Sigmoid colon (tissue), 6 donors: ENCODE measurements at regions not wholly inside any gene's neighbourhood (a gene's known extent, or its start where the extent isn't known, plus 50 kb on each side); places are given as distances from the start of the nearest gene placed in this dataset.
A peak's percentile ranks its signal among the peaks of the same experiment; 100 is the strongest.

Experiments
- DNase-seq: peaks from one replicate; pipeline ENCODE4 v3.0.0-alpha.2; 2019
- H3K27ac ChIP-seq, 4 donors: fragments of 200-600 bp; sonication (generic); one replicate each; pipeline ENCODE4 v1.5.1; 2016 to 2019; ENCODE audit warnings: mild to moderate bottlenecking in 1 of 4
- H3K27me3 ChIP-seq, 3 donors: fragments of 200-600 bp; sonication (generic); one replicate each; pipeline ENCODE4 v1.5.1; 2019; ENCODE audit warnings: mild to moderate bottlenecking in 1 of 3
- H3K36me3 ChIP-seq, 4 donors: fragments of 200-600 bp; sonication (generic); one replicate each; pipeline ENCODE4 v1.5.1; 2016 to 2019
- H3K4me1 ChIP-seq, 4 donors: fragments of 200-600 bp; sonication (generic); one replicate each; pipeline ENCODE4 v1.5.1; 2017 to 2019
- H3K4me3 ChIP-seq, 4 donors: fragments of 200-600 bp; sonication (generic); one replicate each; pipeline ENCODE4 v1.5.1; 2017 to 2019; ENCODE audit warnings: mild to moderate bottlenecking in 2 of 4, moderate library complexity in 1 of 4
- H3K9me3 ChIP-seq, 4 donors: fragments of 200-600 bp in 3 of 4; sonication (generic) in 3 of 4; one replicate each; pipeline versions ENCODE4 v1.5.1 to v1.6.1; 2013 to 2019
- EP300 ChIP-seq, 4 donors: sonication (generic); formaldehyde crosslinking; IDR thresholded peaks; one replicate each; pipeline ENCODE4 v1.6.1; 2017; ENCODE audit warnings: antibody characterized with exemption in 4 of 4
- POLR2A ChIP-seq, 2 donors: fragments of 450-650 bp; IDR thresholded peaks; one replicate each; pipeline ENCODE4 v1.6.1; 2016; ENCODE audit warnings: antibody characterized with exemption in 2 of 2, mild to moderate bottlenecking in 2 of 2, moderate library complexity in 2 of 2
- POLR2AphosphoS5 ChIP-seq, 4 donors: sonication (generic); formaldehyde crosslinking; IDR thresholded peaks; one replicate each; pipeline ENCODE4 v1.6.1; 2017; ENCODE audit warnings: antibody characterized with exemption in 4 of 4
- WGBS, 2 donors: extraction: QIAGEN DNeasy Blood & Tissue Kit; methylation state at CpG; one replicate each; pipeline ENCODE4 v1.1.7; 2013; 5-methylcytosine and 5-hydroxymethylcytosine counted together
- intact Hi-C: fragments of 100-400 bp; cut with DNase I; formaldehyde crosslinking; loops from one replicate; pipeline ENCODE4 v1.15.1; 2023
- TF ChIP-seq, protein P1 (sequence below), 4 experiments: fragments of 450-650 bp in 3 of 4; fragments of 200-600 bp in 1 of 4; IDR thresholded peaks; one replicate each; pipeline ENCODE4 v1.5.1; 2016 to 2019; ENCODE audit warnings: antibody characterized with exemption in 4 of 4, mild to moderate bottlenecking in 3 of 4, moderate library complexity in 2 of 4
- donor health status: healthy with polysubstance abuse.
- donor health status: healthy.

DNA sequence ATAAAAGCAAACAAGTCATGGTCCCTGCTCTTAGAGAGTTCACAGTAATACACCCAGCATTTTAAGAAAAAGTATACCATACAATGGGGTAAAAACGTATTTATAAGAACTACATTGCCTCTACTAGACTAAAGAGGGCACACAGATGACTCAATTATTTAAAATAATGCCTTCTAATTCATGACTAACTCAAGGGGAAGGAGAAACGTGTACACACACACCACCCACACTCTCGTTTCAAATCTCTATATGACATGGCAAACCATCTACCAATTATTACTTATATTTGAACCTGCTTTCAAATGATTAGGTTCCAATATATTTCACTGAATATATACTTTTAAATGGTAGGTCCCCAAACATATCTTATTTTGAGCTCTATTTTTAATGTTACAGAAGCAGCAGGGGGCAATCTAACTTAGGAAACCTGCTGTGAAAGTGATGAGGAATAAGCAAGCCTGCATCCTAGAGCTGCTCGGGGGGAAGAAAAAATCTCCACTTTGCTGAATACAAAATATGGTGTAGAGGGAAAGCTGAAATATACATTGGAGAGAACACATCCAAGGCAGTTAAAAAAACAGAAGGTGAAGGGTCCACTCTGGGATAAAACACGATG is 232.4 kb upstream of the PSMD7 start:
- H3K4me3 ChIP-seq, result no peak overlapping the region
- TF ChIP-seq POLR2A (IDR thresholded peaks at IDR 0.05) (no peak), EP300 (IDR thresholded peaks at IDR 0.05) (no peak), POLR2AphosphoS5 (IDR thresholded peaks at IDR 0.05) (no peak)
- TF ChIP-seq, protein P1, sequence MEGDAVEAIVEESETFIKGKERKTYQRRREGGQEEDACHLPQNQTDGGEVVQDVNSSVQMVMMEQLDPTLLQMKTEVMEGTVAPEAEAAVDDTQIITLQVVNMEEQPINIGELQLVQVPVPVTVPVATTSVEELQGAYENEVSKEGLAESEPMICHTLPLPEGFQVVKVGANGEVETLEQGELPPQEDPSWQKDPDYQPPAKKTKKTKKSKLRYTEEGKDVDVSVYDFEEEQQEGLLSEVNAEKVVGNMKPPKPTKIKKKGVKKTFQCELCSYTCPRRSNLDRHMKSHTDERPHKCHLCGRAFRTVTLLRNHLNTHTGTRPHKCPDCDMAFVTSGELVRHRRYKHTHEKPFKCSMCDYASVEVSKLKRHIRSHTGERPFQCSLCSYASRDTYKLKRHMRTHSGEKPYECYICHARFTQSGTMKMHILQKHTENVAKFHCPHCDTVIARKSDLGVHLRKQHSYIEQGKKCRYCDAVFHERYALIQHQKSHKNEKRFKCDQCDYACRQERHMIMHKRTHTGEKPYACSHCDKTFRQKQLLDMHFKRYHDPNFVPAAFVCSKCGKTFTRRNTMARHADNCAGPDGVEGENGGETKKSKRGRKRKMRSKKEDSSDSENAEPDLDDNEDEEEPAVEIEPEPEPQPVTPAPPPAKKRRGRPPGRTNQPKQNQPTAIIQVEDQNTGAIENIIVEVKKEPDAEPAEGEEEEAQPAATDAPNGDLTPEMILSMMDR (IDR thresholded peaks at IDR 0.05), result peak in 1 of 4 experiments; percentile 16
- 44 to 60% methylated on average over 5 of the region's 5 CpGs for WGBS, 2 donors
- H3K4me1 ChIP-seq, result no peaks in the 10 kb centered on the region
- intact Hi-C loops, result loop anchor here (5.0 kb wide), 1 partner anchor 163 kb away; no protein-coding TSS in a partner anchor
- no peaks in the 10 kb centered on the region for H3K36me3 ChIP-seq
- no peak overlapping the region for H3K27ac ChIP-seq
- H3K9me3 ChIP-seq, result no peaks in the 10 kb centered on the region
- DNase-seq, result no peak
- no peaks in the 10 kb centered on the region for H3K27me3 ChIP-seq

DNA sequence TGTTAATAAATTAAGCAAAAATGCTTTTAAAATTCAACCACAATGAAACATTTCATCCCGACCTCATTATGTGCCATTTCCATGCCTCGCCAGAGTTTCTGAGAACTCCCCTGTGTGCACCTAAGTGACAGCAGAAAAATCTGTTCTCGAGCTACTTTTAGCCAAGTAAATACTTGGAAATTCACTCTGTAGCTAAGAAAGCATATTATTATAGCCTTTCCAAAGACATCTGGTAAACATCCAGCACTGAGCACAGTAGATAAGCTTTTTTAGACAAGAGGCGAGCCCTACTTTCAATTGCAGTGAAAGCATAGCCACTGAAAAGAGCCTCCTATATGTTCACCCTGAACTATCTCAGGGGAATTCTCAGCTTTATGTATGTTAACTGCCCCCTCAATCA is 242.8 kb upstream of the PSMD7 start:
- TF ChIP-seq, protein P1 (IDR thresholded peaks at IDR 0.05), result no peak
- TF ChIP-seq POLR2AphosphoS5 (IDR thresholded peaks at IDR 0.05), result no peak
- WGBS, 2 donors, result 56 to 82% methylated on average over 4 of the region's 4 CpGs
- Histone ChIP-seq H3K27me3 (no peaks in the 10 kb centered on the region), H3K36me3 (no peaks in the 10 kb centered on the region), H3K4me3 (no peak overlapping the region), H3K4me1 (no peaks in the 10 kb centered on the region), H3K27ac (no peak overlapping the region), H3K9me3 (no peaks in the 10 kb centered on the region)
- no peak for DNase-seq
- intact Hi-C loops, result no loop called here

DNA sequence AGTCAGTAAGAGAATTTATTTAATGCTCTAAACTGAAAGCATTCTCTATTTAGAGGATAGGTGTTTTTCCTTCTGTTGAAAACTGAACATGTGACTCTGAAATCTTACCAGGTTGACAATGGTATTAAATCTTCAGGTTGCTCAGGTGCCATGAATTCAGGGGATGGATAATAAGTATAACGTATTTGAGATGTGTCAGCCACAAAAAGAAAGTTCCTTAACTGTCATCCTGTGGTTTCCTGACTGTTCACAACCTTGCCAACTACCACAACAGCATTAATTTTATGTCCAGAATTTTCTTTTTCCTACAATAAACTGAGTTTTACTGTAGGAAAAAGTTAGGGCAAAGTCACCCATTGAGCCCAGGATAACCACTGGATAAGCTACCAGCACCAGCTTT is 243.3 kb upstream of the PSMD7 start:
- intact Hi-C loops, result no loop called here
- H3K9me3 ChIP-seq, result no peaks in the 10 kb centered on the region
- H3K4me3 ChIP-seq, result no peak overlapping the region
- no peaks in the 10 kb centered on the region for H3K4me1 ChIP-seq
- 42 to 77% methylated on average over 1 of the region's 1 CpG for WGBS, 2 donors
- TF ChIP-seq POLR2A (IDR thresholded peaks at IDR 0.05) (no peak), EP300 (IDR thresholded peaks at IDR 0.05) (no peak), POLR2AphosphoS5 (IDR thresholded peaks at IDR 0.05) (no peak)
- TF ChIP-seq, protein P1 (IDR thresholded peaks at IDR 0.05), result no peak
- no peak for DNase-seq
- no peaks in the 10 kb centered on the region for H3K36me3 ChIP-seq
- no peaks in the 10 kb centered on the region for H3K27me3 ChIP-seq
- no peak overlapping the region for H3K27ac ChIP-seq

DNA sequence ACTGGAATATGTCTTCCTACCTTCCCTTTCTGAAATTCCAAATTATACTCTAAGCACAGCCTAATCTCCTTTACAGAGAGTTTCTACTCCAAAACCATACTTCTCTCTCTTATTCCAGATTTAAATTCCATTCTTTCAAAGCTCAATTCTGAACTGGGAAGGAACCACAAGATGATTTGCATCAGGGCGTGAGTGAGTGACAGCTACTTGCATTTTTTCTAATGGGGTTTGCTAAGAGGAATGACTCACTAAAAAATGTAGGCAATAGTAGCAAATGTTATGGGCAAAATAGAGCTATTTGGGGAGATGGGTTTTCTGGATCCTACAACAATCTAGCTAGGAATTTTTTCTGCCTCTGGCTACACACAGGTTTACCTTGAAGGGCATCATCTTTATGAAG is 244.6 kb upstream of the PSMD7 start:
- no peak for TF ChIP-seq POLR2AphosphoS5 (IDR thresholded peaks at IDR 0.05)
- no peak for TF ChIP-seq POLR2A (IDR thresholded peaks at IDR 0.05)
- no peak for TF ChIP-seq EP300 (IDR thresholded peaks at IDR 0.05)
- TF ChIP-seq, protein P1 (IDR thresholded peaks at IDR 0.05), result no peak
- no peak overlapping the region for H3K27ac ChIP-seq
- H3K4me3 ChIP-seq, result no peak overlapping the region
- no peaks in the 10 kb centered on the region for H3K36me3 ChIP-seq
- H3K27me3 ChIP-seq, result no peaks in the 10 kb centered on the region
- H3K9me3 ChIP-seq, result no peaks in the 10 kb centered on the region
- intact Hi-C loops, result no loop called here
- 72 to 75% methylated on average over 1 of the region's 1 CpG for WGBS, 2 donors
- H3K4me1 ChIP-seq, result no peaks in the 10 kb centered on the region
- no peak for DNase-seq

DNA sequence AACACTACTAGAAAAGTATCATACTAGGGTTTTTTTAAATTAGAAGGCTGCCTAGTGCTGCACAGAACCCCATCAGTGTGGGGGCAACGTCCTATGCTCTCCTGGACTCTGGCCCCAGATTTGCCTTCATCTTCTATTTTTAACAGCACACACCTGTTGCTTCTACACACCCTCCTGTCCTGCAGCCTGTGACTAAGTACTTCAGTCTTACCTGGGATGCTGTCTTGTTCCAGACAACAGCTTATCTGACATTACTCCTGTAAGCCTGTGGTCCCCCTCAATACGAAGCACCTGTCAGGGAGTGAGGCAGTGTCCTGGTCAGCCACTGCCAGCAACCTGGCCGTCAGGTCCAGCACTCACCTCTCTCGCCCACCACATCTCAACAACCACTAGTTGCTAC is 247.6 kb upstream of the PSMD7 start:
- TF ChIP-seq EP300 (IDR thresholded peaks at IDR 0.05) (no peak), POLR2A (IDR thresholded peaks at IDR 0.05) (no peak), POLR2AphosphoS5 (IDR thresholded peaks at IDR 0.05) (no peak)
- TF ChIP-seq, protein P1 (IDR thresholded peaks at IDR 0.05), result no peak
- no peaks in the 10 kb centered on the region for H3K27me3 ChIP-seq
- no peaks in the 10 kb centered on the region for H3K36me3 ChIP-seq
- no peaks in the 10 kb centered on the region for H3K4me1 ChIP-seq
- DNase-seq, result no peak
- no peak overlapping the region for H3K27ac ChIP-seq
- H3K4me3 ChIP-seq, result no peak overlapping the region
- WGBS, 2 donors, result 63 to 81% methylated on average over 4 of the region's 4 CpGs
- intact Hi-C loops, result no loop called here
- H3K9me3 ChIP-seq, result no peaks in the 10 kb centered on the region
